ENCODE measurements at regions not wholly inside any gene's neighbourhood (a gene's known extent, or its start where the extent isn't known, plus 50 kb on each side); places are given as distances from the start of the nearest gene placed in this dataset.

DNA sequence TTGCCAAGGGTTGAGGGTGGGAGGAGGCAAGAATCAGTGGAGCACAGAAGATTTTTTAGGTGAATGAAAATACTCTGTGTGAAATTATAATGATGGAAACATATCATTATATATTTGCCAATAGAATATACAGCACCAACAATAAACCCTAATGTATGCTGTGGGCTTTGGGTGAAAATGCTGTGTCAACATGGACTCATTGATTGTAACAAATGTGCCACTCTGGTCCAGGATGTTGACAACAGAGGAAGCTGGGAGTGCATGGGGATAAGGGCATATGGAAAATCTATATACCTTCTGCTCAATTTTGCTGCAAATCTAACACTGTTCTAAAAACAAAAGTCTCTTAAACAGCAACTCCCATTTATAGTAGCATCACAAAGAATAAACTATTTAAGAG, 114.3 kb downstream of the LYZL1 start:
- FAIRE-seq = no peak

DNA sequence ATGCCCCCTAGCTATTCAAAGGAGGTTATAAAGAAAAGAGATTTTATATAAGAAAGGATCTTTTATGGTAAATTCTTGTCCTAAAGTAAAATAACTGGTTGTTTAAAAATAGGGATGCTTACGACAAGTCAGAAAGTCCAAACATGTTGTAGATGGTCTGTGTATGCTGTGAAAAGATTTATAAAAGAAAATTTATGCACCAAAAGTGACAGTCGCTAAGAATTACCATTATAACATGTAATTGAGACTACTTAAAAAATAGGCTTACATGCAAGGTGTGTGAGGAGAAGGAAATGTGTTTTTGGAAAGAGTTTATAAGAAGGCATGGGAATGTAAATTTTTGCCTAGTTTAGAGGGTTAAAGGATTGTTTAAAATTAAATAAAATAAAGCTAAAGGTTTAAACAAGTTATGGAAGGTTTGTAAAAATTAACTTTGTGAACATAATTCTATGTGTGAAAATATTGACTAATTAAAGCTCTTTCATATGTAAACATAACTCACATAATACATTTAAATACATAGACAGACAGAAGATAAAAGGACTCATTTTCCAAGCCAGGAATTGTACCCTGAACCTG, 118.5 kb downstream of the LYZL1 start:
- no peak for FAIRE-seq
